Colonic mucosa (tissue), 4 donors: ENCODE measurements at regions not wholly inside any gene's neighbourhood (a gene's known extent, or its start where the extent isn't known, plus 50 kb on each side); places are given as distances from the start of the nearest gene placed in this dataset.

Source experiments
- DNase-seq: peaks from one replicate; pipeline ENCODE4 v3.0.0-alpha.2; 2020
- H3K27ac ChIP-seq: fragments of 200-600 bp; one replicate; pipeline ENCODE4 v1.8.0; 2021
- H3K27me3 ChIP-seq: fragments of 200-600 bp; one replicate; pipeline ENCODE4 v1.8.0; 2021
- H3K36me3 ChIP-seq: fragments of 200-600 bp; one replicate; pipeline ENCODE4 v1.8.0; 2021
- H3K4me1 ChIP-seq: fragments of 200-600 bp; one replicate; pipeline ENCODE4 v1.8.0; 2021; ENCODE audit warnings: mild to moderate bottlenecking
- H3K4me3 ChIP-seq: fragments of 200-600 bp; one replicate; pipeline ENCODE4 v1.8.0; 2021
- H3K9ac ChIP-seq, 2 donors: one replicate each; pipeline ENCODE4 v1.7.0; 2013; ENCODE audit warnings: control low read depth in 2 of 2, low read depth in 2 of 2, low read length in 2 of 2
- H3K9me3 ChIP-seq: fragments of 200-600 bp; one replicate; pipeline ENCODE4 v1.8.0; 2021
- CTCF ChIP-seq: fragments of 200-600 bp; IDR thresholded peaks from one replicate; pipeline ENCODE4 v1.8.0; 2022; ENCODE audit warnings: antibody characterized with exemption, mild to moderate bottlenecking
- intact Hi-C: fragments of 100-400 bp; cut with DNase I; formaldehyde crosslinking; loops from one replicate; pipeline ENCODE4 v1.14.1; 2022
- donor health status: healthy.
- donor health status: DM: no; HTN: no; CAD: no.
- donor health status: DM: no; HTN: no; CAD: no.

- Histone ChIP-seq H3K4me1 (no peaks in the 10 kb centered on the region), H3K9me3 (peaks cover 4% of the 10 kb centered on the region), H3K9ac (no peak overlapping the region), H3K27me3 (no peaks in the 10 kb centered on the region), H3K36me3 (no peaks in the 10 kb centered on the region), H3K4me3 (no peak overlapping the region), H3K27ac (no peak overlapping the region)
- intact Hi-C loops, result no loop called here
- TF ChIP-seq CTCF, result no peak
- DNase-seq, result no peak
Observed at GRCh38 chr21:23633447-23633940, 1973.8 kb downstream of the MRPL39 start.

- Histone ChIP-seq H3K4me3 (no peak overlapping the region), H3K36me3 (no peaks in the 10 kb centered on the region), H3K4me1 (no peaks in the 10 kb centered on the region), H3K9ac (no peak overlapping the region), H3K27ac (no peak overlapping the region), H3K9me3 (no peaks in the 10 kb centered on the region), H3K27me3 (no peaks in the 10 kb centered on the region)
- intact Hi-C loops, result no loop called here
- no peak for DNase-seq
- TF ChIP-seq CTCF, result no peak
Observed at GRCh38 chr21:23624281-23624680, 1983.0 kb downstream of the MRPL39 start.

GRCh38 chr21:23613014-23613413 is 1994.3 kb downstream of the MRPL39 start:
- H3K9me3 ChIP-seq, result no peaks in the 10 kb centered on the region
- no peak for DNase-seq
- no peak for TF ChIP-seq CTCF
- no peak overlapping the region for H3K9ac ChIP-seq
- H3K4me3 ChIP-seq, result no peak overlapping the region
- H3K36me3 ChIP-seq, result no peaks in the 10 kb centered on the region
- no peaks in the 10 kb centered on the region for H3K4me1 ChIP-seq
- H3K27me3 ChIP-seq, result no peaks in the 10 kb centered on the region
- no peak overlapping the region for H3K27ac ChIP-seq
- intact Hi-C loops, result no loop called here

- no peak overlapping the region for H3K9ac ChIP-seq
- H3K36me3 ChIP-seq, result no peaks in the 10 kb centered on the region
- no peak overlapping the region for H3K4me3 ChIP-seq
- H3K9me3 ChIP-seq, result no peaks in the 10 kb centered on the region
- no peak overlapping the region for H3K27ac ChIP-seq
- no peak for TF ChIP-seq CTCF
- intact Hi-C loops, result no loop called here
- no peaks in the 10 kb centered on the region for H3K27me3 ChIP-seq
- H3K4me1 ChIP-seq, result no peaks in the 10 kb centered on the region
- no peak for DNase-seq
Observed at GRCh38 chr21:23612210-23612609, 1995.1 kb downstream of the MRPL39 start.

- TF ChIP-seq CTCF, result no peak
- no peaks in the 10 kb centered on the region for H3K36me3 ChIP-seq
- no peaks in the 10 kb centered on the region for H3K4me1 ChIP-seq
- H3K9ac ChIP-seq, result no peak overlapping the region
- no peaks in the 10 kb centered on the region for H3K27me3 ChIP-seq
- no peak overlapping the region for H3K4me3 ChIP-seq
- DNase-seq, result no peak
- H3K9me3 ChIP-seq, result no peaks in the 10 kb centered on the region
- no peak overlapping the region for H3K27ac ChIP-seq
- intact Hi-C loops, result no loop called here
Observed at GRCh38 chr21:23607782-23608431, 1999.4 kb downstream of the MRPL39 start.
